ENCODE measurements at regions not wholly inside any gene's neighbourhood (a gene's known extent, or its start where the extent isn't known, plus 50 kb on each side); places are given as distances from the start of the nearest gene placed in this dataset.

DNA sequence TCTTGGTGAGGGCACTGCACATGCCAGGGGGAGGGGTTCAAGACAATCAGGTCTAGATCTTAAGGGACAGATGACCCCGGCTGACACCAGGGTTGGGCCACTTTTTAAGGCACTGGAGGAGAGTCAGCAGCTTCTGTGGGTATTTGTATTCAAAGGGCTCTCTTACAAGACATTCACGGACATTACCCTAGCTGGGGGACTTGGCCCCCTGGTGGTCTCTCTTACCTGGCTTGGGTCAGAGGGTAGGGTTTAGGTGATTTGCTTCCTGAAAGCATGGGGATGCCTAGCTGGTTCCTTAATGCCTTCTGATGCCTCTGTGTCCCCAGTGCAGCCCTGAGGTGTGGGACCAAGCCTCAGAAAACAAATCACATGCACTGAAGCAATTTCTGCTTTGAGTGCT lies 354.7 kb downstream of the CDC5L start:
- Histone ChIP-seq H4K5ac (ENCODE audit: insufficient read length, low read depth, low read length) (no peak overlapping the region), H3K9me3 (ENCODE audit: control insufficient read depth, low read depth, low read length) (no peaks in the 10 kb centered on the region), H3K79me1 (ENCODE audit: insufficient read depth, low read depth, low read length, poor library complexity, severe bottlenecking) (no peaks in the 10 kb centered on the region), H3K9ac (ENCODE audit: extremely low read depth, insufficient read length, low read length) (no peak overlapping the region), H3T11ph (ENCODE audit: low read length) (no peak overlapping the region), H2BK12ac (ENCODE audit: insufficient read length, low read depth, low read length) (no peak overlapping the region), H3K56ac (ENCODE audit: insufficient read length, low read depth, low read length) (no peak overlapping the region), H2BK120ac (ENCODE audit: low read depth, low read length, poor library complexity, severe bottlenecking) (no peak overlapping the region), H3K14ac (ENCODE audit: insufficient read depth, low read length) (no peak overlapping the region), H4K20me1 (ENCODE audit: control insufficient read depth, insufficient read depth, insufficient read length) (no peaks in the 10 kb centered on the region), H2AK5ac (ENCODE audit: insufficient read length, low read length) (no peak overlapping the region), H3K4me1 (ENCODE audit: insufficient read depth, low read length) (no peaks in the 10 kb centered on the region; the same call in 1 of the 2 replicates), H3K27me3 (ENCODE audit: insufficient read depth, low read length) (no peaks in the 10 kb centered on the region), H4K8ac (replicated peaks; ENCODE audit: insufficient read length, low read depth, low read length) (no peak overlapping the region), H2BK20ac (ENCODE audit: low read depth, low read length, poor library complexity, severe bottlenecking) (no peak overlapping the region), H3K18ac (ENCODE audit: insufficient read length, low read depth, low read length) (no peak overlapping the region), H2AFZ (ENCODE audit: low read length) (no peak overlapping the region), H3K4ac (ENCODE audit: low read depth, low read length) (no peak overlapping the region), H3K4me2 (ENCODE audit: insufficient read depth, insufficient read length, low read length) (no peak overlapping the region), H2BK5ac (ENCODE audit: insufficient read length, low read length) (no peak overlapping the region), H3K79me2 (ENCODE audit: insufficient read depth, low read length) (no peaks in the 10 kb centered on the region), H3K23ac (ENCODE audit: insufficient read length, low read depth, low read length) (no peak overlapping the region), H3K23me2 (ENCODE audit: insufficient read length, low read depth, low read length, poor library complexity, severe bottlenecking) (no peaks in the 10 kb centered on the region), H4K91ac (ENCODE audit: insufficient read length, low read depth, low read length) (no peak overlapping the region), H2BK15ac (ENCODE audit: low read depth, low read length) (no peak overlapping the region), H3K27ac (ENCODE audit: insufficient read length, low read depth, low read length) (no peak overlapping the region)
- DNase-seq, result no peak
- no peak overlapping the region for H3K4me3 Mint-ChIP-seq
- H3K9me3 Mint-ChIP-seq, result peaks cover 19 to 25% of the 10 kb centered on the region in 2 experiments
- peaks cover 3 to 17% (median 11%) of the 10 kb centered on the region in 3 experiments; a peak in 5 of 7 replicates for H3K36me3 Mint-ChIP-seq (ENCODE audit: insufficient read depth in 1 of 3, low read depth in 3 of 3)
- TF ChIP-seq, protein P1, sequence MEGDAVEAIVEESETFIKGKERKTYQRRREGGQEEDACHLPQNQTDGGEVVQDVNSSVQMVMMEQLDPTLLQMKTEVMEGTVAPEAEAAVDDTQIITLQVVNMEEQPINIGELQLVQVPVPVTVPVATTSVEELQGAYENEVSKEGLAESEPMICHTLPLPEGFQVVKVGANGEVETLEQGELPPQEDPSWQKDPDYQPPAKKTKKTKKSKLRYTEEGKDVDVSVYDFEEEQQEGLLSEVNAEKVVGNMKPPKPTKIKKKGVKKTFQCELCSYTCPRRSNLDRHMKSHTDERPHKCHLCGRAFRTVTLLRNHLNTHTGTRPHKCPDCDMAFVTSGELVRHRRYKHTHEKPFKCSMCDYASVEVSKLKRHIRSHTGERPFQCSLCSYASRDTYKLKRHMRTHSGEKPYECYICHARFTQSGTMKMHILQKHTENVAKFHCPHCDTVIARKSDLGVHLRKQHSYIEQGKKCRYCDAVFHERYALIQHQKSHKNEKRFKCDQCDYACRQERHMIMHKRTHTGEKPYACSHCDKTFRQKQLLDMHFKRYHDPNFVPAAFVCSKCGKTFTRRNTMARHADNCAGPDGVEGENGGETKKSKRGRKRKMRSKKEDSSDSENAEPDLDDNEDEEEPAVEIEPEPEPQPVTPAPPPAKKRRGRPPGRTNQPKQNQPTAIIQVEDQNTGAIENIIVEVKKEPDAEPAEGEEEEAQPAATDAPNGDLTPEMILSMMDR (conservative IDR thresholded peaks at IDR 0.05), result no peak; the same call in 2 of the 3 replicates
- H3K27me3 Mint-ChIP-seq (ENCODE audit: low read depth), result peaks cover 3% of the 10 kb centered on the region; the same call in 1 of the 2 replicates
- peaks cover 20% of the 10 kb centered on the region in 2 experiments for H3K4me1 Mint-ChIP-seq
- no CpG with 5 or more reads among the region's 2 CpGs for WGBS (ENCODE audit: extremely low coverage, insufficient read length, low lambda C conversion rate)
- no peak overlapping the region for H3K27ac Mint-ChIP-seq

Measured in H9 (cell line).